ENCODE measurements at regions not wholly inside any gene's neighbourhood (a gene's known extent, or its start where the extent isn't known, plus 50 kb on each side); places are given as distances from the start of the nearest gene placed in this dataset.

DNA sequence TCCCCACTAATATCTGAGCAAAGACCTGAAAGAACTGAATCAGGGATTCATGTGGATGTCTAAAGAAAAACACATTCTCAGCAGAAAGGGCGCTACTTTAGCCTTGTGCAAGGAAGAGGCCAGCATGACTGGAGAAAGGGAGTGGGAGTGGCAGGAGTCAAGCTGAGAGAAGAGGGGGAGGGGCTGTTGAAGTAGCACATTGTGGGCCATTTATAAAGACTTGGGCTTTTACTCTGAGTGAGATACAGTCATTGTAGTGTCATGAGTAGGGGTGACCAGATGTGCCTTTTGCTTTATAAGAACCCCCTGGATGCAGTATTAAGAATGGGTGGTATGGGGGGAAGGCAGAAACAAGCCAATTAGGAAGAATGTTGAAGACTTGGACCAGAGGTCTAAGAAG is 452.8 kb downstream of the ENC1 start:
- H3K4me1 ChIP-seq, result no peaks in the 10 kb centered on the region
- DNase-seq, result no peak
- no peak overlapping the region for H3K27ac ChIP-seq
- TF ChIP-seq, protein P1, sequence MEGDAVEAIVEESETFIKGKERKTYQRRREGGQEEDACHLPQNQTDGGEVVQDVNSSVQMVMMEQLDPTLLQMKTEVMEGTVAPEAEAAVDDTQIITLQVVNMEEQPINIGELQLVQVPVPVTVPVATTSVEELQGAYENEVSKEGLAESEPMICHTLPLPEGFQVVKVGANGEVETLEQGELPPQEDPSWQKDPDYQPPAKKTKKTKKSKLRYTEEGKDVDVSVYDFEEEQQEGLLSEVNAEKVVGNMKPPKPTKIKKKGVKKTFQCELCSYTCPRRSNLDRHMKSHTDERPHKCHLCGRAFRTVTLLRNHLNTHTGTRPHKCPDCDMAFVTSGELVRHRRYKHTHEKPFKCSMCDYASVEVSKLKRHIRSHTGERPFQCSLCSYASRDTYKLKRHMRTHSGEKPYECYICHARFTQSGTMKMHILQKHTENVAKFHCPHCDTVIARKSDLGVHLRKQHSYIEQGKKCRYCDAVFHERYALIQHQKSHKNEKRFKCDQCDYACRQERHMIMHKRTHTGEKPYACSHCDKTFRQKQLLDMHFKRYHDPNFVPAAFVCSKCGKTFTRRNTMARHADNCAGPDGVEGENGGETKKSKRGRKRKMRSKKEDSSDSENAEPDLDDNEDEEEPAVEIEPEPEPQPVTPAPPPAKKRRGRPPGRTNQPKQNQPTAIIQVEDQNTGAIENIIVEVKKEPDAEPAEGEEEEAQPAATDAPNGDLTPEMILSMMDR (IDR thresholded peaks at IDR 0.05), result no peak
- H3K27me3 ChIP-seq, result no peaks in the 10 kb centered on the region
- no peak overlapping the region for H3K9ac ChIP-seq (ENCODE audit: low read depth in 2 of 2, low read length in 2 of 2)
- H3K4me3 ChIP-seq, result no peak overlapping the region
- intact Hi-C loops (cut with DNase I), result no loop called here
- H3K9me3 ChIP-seq, result no peaks in the 10 kb centered on the region
- no peaks in the 10 kb centered on the region for H3K36me3 ChIP-seq

DNA sequence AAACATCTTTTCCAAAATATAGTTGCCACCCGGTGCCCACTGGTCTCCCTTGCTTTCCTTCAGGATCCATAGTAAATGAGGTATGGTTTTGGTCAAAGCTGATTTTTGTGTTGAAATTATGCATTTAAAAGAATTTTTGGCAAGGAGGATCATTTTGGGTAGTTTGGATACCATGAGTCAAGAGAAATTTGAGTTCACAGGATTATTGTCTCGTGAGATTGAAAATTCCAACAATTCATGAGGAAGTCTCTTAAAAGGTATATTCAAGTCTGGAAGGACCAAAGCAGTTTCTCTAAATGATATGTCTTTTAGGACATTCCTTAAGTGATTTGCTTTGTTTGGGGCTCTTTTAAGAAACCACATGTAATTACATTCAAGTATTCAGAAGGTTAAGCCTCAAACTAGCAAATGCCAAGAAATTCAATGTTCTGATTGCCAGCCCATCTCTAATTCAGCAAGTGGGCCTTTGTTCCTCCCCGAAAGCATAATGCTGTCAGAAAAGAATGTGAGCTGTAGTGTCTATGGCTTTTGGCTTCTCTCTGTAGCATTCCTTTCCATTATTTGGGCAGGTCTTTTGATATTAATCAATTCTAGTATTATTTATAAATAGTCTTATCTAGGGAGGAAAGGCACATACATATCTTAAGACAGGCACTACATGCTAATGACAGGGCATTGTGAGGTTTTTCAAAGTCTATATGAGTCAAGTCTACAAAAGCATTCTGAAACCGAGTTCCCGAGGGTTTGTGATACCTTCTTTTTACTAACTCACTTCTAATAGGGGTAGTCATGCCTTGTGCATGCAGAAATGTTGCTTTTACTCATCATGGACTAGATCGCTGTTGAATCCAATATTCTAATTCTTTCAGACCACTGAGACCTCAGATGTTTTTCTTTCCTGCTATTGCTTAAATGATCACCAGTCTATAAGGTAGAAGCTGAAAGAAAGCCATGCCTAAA is 453.9 kb downstream of the ENC1 start:
- intact Hi-C loops (cut with DNase I), result no loop called here
- no peaks in the 10 kb centered on the region for H3K27me3 ChIP-seq

DNA sequence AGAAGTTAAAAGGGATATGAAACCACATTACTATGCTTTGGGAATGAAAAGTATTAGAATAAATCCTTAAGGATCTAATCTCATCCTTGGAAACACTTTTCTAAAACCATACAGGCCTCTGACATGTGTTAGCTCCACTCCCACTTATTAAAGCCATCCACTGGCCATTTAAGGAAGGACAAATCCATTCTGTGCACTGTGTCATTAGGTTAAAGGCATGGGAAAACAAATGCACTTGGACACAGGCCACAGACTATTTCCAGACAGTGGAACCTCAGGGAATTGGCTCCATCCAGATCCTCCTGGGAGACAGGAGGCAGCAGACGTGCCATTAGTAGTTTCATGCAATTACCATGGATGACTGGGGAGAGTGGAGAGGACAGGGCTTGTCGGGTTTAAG is 454.9 kb downstream of the ENC1 start:
- Histone ChIP-seq H3K27me3 (no peaks in the 10 kb centered on the region), H3K9ac (ENCODE audit: low read depth in 2 of 2, low read length in 2 of 2) (no peak overlapping the region), H3K4me3 (no peak overlapping the region), H3K9me3 (no peaks in the 10 kb centered on the region), H3K4me1 (no peaks in the 10 kb centered on the region), H3K36me3 (no peaks in the 10 kb centered on the region), H3K27ac (no peak overlapping the region)
- intact Hi-C loops (cut with DNase I), result no loop called here
- TF ChIP-seq, protein P1 (IDR thresholded peaks at IDR 0.05), result no peak
- DNase-seq, result no peak

More for the DNA sequence above, 453.9 kb downstream of the ENC1 start:
- no peak overlapping the region for H3K27ac ChIP-seq
- H3K9ac ChIP-seq (ENCODE audit: low read depth in 2 of 2, low read length in 2 of 2), result no peak overlapping the region
- no peaks in the 10 kb centered on the region for H3K9me3 ChIP-seq
- H3K4me3 ChIP-seq, result no peak overlapping the region
- no peaks in the 10 kb centered on the region for H3K36me3 ChIP-seq
- no peak for DNase-seq
- TF ChIP-seq, protein P1 (IDR thresholded peaks at IDR 0.05), result no peak
- H3K4me1 ChIP-seq, result no peaks in the 10 kb centered on the region

GRCh38 chr5:74184649-74185048 is 455.9 kb downstream of the ENC1 start:
- intact Hi-C loops (cut with DNase I), result no loop called here
- TF ChIP-seq, protein P1 (IDR thresholded peaks at IDR 0.05), result no peak
- H3K36me3 ChIP-seq, result no peaks in the 10 kb centered on the region

DNA sequence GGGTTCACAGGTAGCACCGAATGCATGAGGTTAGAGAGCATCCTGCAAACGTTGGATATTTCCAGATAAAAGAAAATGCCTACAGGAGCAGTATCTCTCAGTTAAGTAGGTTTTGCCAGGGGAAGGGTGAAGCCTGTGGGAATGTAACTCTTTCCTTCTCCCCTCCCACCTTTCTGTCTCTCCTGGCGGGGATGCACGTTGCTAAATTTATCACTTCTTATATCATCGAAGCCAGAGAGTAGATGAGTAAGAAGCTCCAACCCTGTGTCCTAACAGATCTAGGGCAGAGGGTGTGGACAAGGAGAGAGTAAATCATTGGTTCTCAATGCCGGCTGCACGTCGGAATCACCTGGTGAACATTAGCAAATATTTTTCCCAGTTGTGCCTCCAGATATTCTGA is 457.5 kb downstream of the ENC1 start:
- H3K9me3 ChIP-seq, result no peaks in the 10 kb centered on the region
- no peak overlapping the region for H3K4me3 ChIP-seq
- H3K27me3 ChIP-seq, result no peaks in the 10 kb centered on the region
- intact Hi-C loops (cut with DNase I), result no loop called here
- DNase-seq, result no peak
- H3K36me3 ChIP-seq, result no peaks in the 10 kb centered on the region
- H3K9ac ChIP-seq (ENCODE audit: low read depth in 2 of 2, low read length in 2 of 2), result no peak overlapping the region
- H3K4me1 ChIP-seq, result no peaks in the 10 kb centered on the region
- no peak overlapping the region for H3K27ac ChIP-seq
- TF ChIP-seq, protein P1 (IDR thresholded peaks at IDR 0.05), result no peak

More at GRCh38 chr5:74184649-74185048, 455.9 kb downstream of the ENC1 start:
- no peak for DNase-seq
- Histone ChIP-seq H3K9me3 (no peaks in the 10 kb centered on the region), H3K27me3 (no peaks in the 10 kb centered on the region), H3K9ac (ENCODE audit: low read depth in 2 of 2, low read length in 2 of 2) (no peak overlapping the region), H3K4me3 (no peak overlapping the region), H3K4me1 (no peaks in the 10 kb centered on the region), H3K27ac (no peak overlapping the region)

Data from colonic mucosa (tissue), 4 donors.